IMR-90 (cell line): ENCODE measurements at regions not wholly inside any gene's neighbourhood (a gene's known extent, or its start where the extent isn't known, plus 50 kb on each side); places are given as distances from the start of the nearest gene placed in this dataset.
"Not testable (repeated sequence)": the region's sequence is repeated elsewhere in the genome, so short reads cannot be mapped to it uniquely, and the experiment has no call there.

Experiments used
- ATAC-seq: fragments of 200-7000 bp; cut with Tn5 transposase; 2 replicates; pipeline ENCODE4 v1.9.1; 2020; ENCODE audit warnings: low read depth, mild to moderate bottlenecking, moderate library complexity
- BruUV-seq: library from RNA; stranded (reverse); fragments of 400-500 nt; replicated peaks from 2 replicates; lab custom pipeline; 2021; lab: Mats Ljungman, UMichigan
- CTCF ChIA-PET: fragments of 300-600 bp; formaldehyde crosslinking; extraction: SDS; loops from one replicate; lab custom pipeline; 2021; ENCODE audit warnings: antibody characterized with exemption; lab: Yijun Ruan, JAX
- POLR2A ChIA-PET: fragments of 300-600 bp; sonication (Branson Sonifier 250); formaldehyde crosslinking; loops from one replicate; lab custom pipeline; 2022; ENCODE audit warnings: antibody characterized with exemption; ENCODE audit not compliant: unreplicated experiment; lab: Charles Lee
- DNase-seq: peaks from one replicate; pipeline ENCODE4 v3.0.0; 2013
- H2AFZ ChIP-seq: replicated peaks from 2 replicates; pipeline ENCODE3; 2013; ENCODE audit warnings: low read length, mild to moderate bottlenecking; ENCODE audit not compliant: poor library complexity
- H2AK5ac ChIP-seq: 2 replicates; pipeline ENCODE4 v1.6.1; 2013; ENCODE audit warnings: low read depth, low read length, inconsistent platforms
- H2AK9ac ChIP-seq: replicated peaks from 2 replicates; pipeline ENCODE3; 2013; ENCODE audit warnings: mild to moderate bottlenecking, low read depth, low read length, moderate library complexity; ENCODE audit not compliant: poor library complexity
- H2BK120ac ChIP-seq: 2 replicates; pipeline ENCODE4 v1.6.1; 2013; ENCODE audit warnings: low read depth, low read length, inconsistent platforms
- H2BK15ac ChIP-seq: 3 replicates; pipeline ENCODE4 v1.6.1; 2013; ENCODE audit warnings: low read depth, low read length, inconsistent platforms
- H2BK20ac ChIP-seq: 2 replicates; pipeline ENCODE4 v1.6.1; 2013; ENCODE audit warnings: low read depth, mild to moderate bottlenecking, inconsistent platforms, low read length, moderate library complexity
- H2BK5ac ChIP-seq: 2 replicates; pipeline ENCODE4 v1.6.1; 2013; ENCODE audit warnings: mild to moderate bottlenecking, low read depth, low read length, inconsistent platforms; ENCODE audit not compliant: poor library complexity, severe bottlenecking
- H3K14ac ChIP-seq: replicated peaks from 2 replicates; pipeline ENCODE4 v1.6.1; 2013; ENCODE audit warnings: low read depth, low read length, inconsistent platforms
- H3K18ac ChIP-seq: 2 replicates; pipeline ENCODE4 v1.6.1; 2013; ENCODE audit warnings: low read depth, low read length, control low read depth
- H3K23ac ChIP-seq: 2 replicates; pipeline ENCODE4 v1.6.1; 2013; ENCODE audit warnings: low read depth, low read length, inconsistent platforms
- H3K27ac ChIP-seq: 2 replicates; pipeline ENCODE4 v1.5.1; 2013; ENCODE audit warnings: mild to moderate bottlenecking, control low read depth, low read length; ENCODE audit not compliant: insufficient read depth
- H3K27me3 ChIP-seq: 2 replicates; pipeline ENCODE4 v1.6.1; 2013; ENCODE audit warnings: low read length; ENCODE audit not compliant: control insufficient read depth, insufficient read depth
- H3K36me3 ChIP-seq: 2 replicates; pipeline ENCODE4 v1.6.1; 2013; ENCODE audit warnings: low read length, mixed read lengths; ENCODE audit not compliant: control insufficient read depth, insufficient read depth
- H3K4ac ChIP-seq: 2 replicates; pipeline ENCODE4 v1.6.1; 2013; ENCODE audit warnings: low read depth, low read length, inconsistent platforms
- H3K4me1 ChIP-seq: 2 replicates; pipeline ENCODE4 v1.6.1; 2013; ENCODE audit warnings: low read length, mixed read lengths; ENCODE audit not compliant: control insufficient read depth, insufficient read depth
- H3K4me2 ChIP-seq: 2 replicates; pipeline ENCODE4 v1.6.1; 2013; ENCODE audit warnings: low read depth, mild to moderate bottlenecking, control low read depth, low read length, moderate library complexity
- H3K4me3 ChIP-seq: 2 replicates; pipeline ENCODE4 v1.5.1; 2013; ENCODE audit warnings: low read depth, mild to moderate bottlenecking, control low read depth, low read length, moderate library complexity; ENCODE audit not compliant: insufficient read depth
- H3K56ac ChIP-seq: 2 replicates; pipeline ENCODE4 v1.6.1; 2013; ENCODE audit warnings: low read length, inconsistent platforms; ENCODE audit not compliant: insufficient read depth; ENCODE audit errors: extremely low read depth
- H3K79me1 ChIP-seq, 2 experiments: 2 replicates each; pipeline ENCODE4 v1.6.1; 2013; ENCODE audit warnings: low read length in 2 of 2, inconsistent platforms in 1 of 2, low read depth in 1 of 2
- H3K9ac ChIP-seq: 2 replicates; pipeline ENCODE4 v1.6.1; 2013; ENCODE audit warnings: low read depth, low read length, control low read depth
- H3K9me1 ChIP-seq: 2 replicates; pipeline ENCODE4 v1.6.1; 2013; ENCODE audit warnings: low read length, inconsistent platforms; ENCODE audit not compliant: insufficient read depth
- H3K9me3 ChIP-seq: 2 replicates; pipeline ENCODE4 v1.6.1; 2013; ENCODE audit warnings: low read length; ENCODE audit not compliant: control insufficient read depth, insufficient read depth
- H4K20me1 ChIP-seq: 2 replicates; pipeline ENCODE4 v1.6.1; 2013; ENCODE audit warnings: low read length, inconsistent platforms; ENCODE audit not compliant: insufficient read depth
- H4K5ac ChIP-seq: 2 replicates; pipeline ENCODE4 v1.6.1; 2013; ENCODE audit warnings: mild to moderate bottlenecking, low read depth, low read length, control low read depth
- H4K8ac ChIP-seq, 2 experiments: 2 replicates each; pipeline ENCODE4 v1.6.1; 2013; ENCODE audit warnings: low read depth in 2 of 2, low read length in 2 of 2, control low read depth in 1 of 2, inconsistent platforms in 1 of 2
- H4K91ac ChIP-seq: 2 replicates; pipeline ENCODE4 v1.6.1; 2013; ENCODE audit warnings: low read depth, low read length, inconsistent platforms; ENCODE audit not compliant: insufficient read depth
- WGBS, 2 experiments: methylation state at CpG; one replicate each; pipeline versions ENCODE4 v1.1.5 to v1.1.7; 2013; ENCODE audit warnings: missing lambda C conversion rate in 2 of 2; ENCODE audit not compliant: insufficient read length in 1 of 2; ENCODE audit errors: extremely low coverage in 2 of 2; 5-methylcytosine and 5-hydroxymethylcytosine counted together
- dilution Hi-C: fragments of 300-500 bp; cut with HindIII; formaldehyde crosslinking; loops from one replicate; pipeline ENCODE4 v1.14.3; 2018; ENCODE audit warnings: low sequenced_read_pairs; ENCODE audit not compliant: unreplicated experiment
- in situ Hi-C: fragments of 300-500 bp; cut with MboI; formaldehyde crosslinking; loops from 3 replicates; pipeline ENCODE4 v1.14.3; 2019; ENCODE audit warnings: low sequenced_read_pairs, inconsistent platforms, mixed read lengths
- intact Hi-C: fragments of 100-400 bp; cut with micrococcal nuclease; formaldehyde crosslinking; loops from 2 replicates; pipeline ENCODE4 v1.10.0; 2022

- H4K8ac ChIP-seq, CTCF ChIA-PET, intact Hi-C loops, H3K36me3 ChIP-seq, H3K27me3 ChIP-seq, H2AFZ ChIP-seq, H3K56ac ChIP-seq, H3K9me1 ChIP-seq, H3K9me3 ChIP-seq, H2BK120ac ChIP-seq, H2BK20ac ChIP-seq, POLR2A ChIA-PET, H3K4me2 ChIP-seq, H3K4me3 ChIP-seq, ATAC-seq, H2BK15ac ChIP-seq, H2AK9ac ChIP-seq, H3K4me1 ChIP-seq, H2AK5ac ChIP-seq, dilution Hi-C loops, H3K4ac ChIP-seq, BruUV-seq, H3K18ac ChIP-seq, H3K9ac ChIP-seq, H4K5ac ChIP-seq, in situ Hi-C loops, H4K20me1 ChIP-seq, H3K23ac ChIP-seq, H4K91ac ChIP-seq, H3K27ac ChIP-seq, H2BK5ac ChIP-seq, H3K14ac ChIP-seq, DNase-seq, H3K79me1 ChIP-seq: not testable (repeated sequence)
- no CpG with 5 or more reads among the region's 5 CpGs for WGBS, 2 experiments
Observed at GRCh38 chr10:6984016-6984415, 403.9 kb upstream of the PRKCQ start.
